ENCODE measurements at regions not wholly inside any gene's neighbourhood (a gene's known extent, or its start where the extent isn't known, plus 50 kb on each side); places are given as distances from the start of the nearest gene placed in this dataset.

GRCh38 chr21:35357041-35357780 is 308.1 kb upstream of the RUNX1 start:
- TF ChIP-seq CTCF (IDR thresholded peaks at IDR 0.05) (no peak), POLR2AphosphoS5 (IDR thresholded peaks at IDR 0.05) (no peak), EP300 (IDR thresholded peaks at IDR 0.05) (no peak), POLR2A (IDR thresholded peaks at IDR 0.05) (no peak)

GRCh38 chr21:35354078-35354477 is 305.0 kb upstream of the RUNX1 start:
- Histone ChIP-seq H3K4me3 (no peak overlapping the region), H3K4me1 (no peaks in the 10 kb centered on the region), H3K27ac (no peak overlapping the region), H3K27me3 (no peaks in the 10 kb centered on the region), H3K36me3 (no peaks in the 10 kb centered on the region), H3K9me3 (no peaks in the 10 kb centered on the region)
- WGBS, 2 donors, result 78 to 82% methylated on average over 2 of the region's 2 CpGs
- DNase-seq (no peak), ATAC-seq (ENCODE audit: low FRiP score in 2 of 2) (no peak)
- TF ChIP-seq POLR2A (IDR thresholded peaks at IDR 0.05) (no peak), CTCF (IDR thresholded peaks at IDR 0.05) (no peak), POLR2AphosphoS5 (IDR thresholded peaks at IDR 0.05) (no peak), EP300 (IDR thresholded peaks at IDR 0.05) (no peak)

More at GRCh38 chr21:35357041-35357780, 308.1 kb upstream of the RUNX1 start:
- Histone ChIP-seq H3K9me3 (no peaks in the 10 kb centered on the region), H3K4me1 (no peaks in the 10 kb centered on the region), H3K27ac (no peak overlapping the region), H3K4me3 (no peak overlapping the region), H3K36me3 (no peaks in the 10 kb centered on the region), H3K27me3 (no peaks in the 10 kb centered on the region)
- ATAC-seq (ENCODE audit: low FRiP score in 2 of 2), result no peak
- 78 to 81% methylated on average over 3 of the region's 3 CpGs for WGBS, 2 donors
- no peak for DNase-seq

GRCh38 chr21:35352793-35353192 is 303.7 kb upstream of the RUNX1 start:
- TF ChIP-seq EP300 (IDR thresholded peaks at IDR 0.05), result no peak
- TF ChIP-seq CTCF (IDR thresholded peaks at IDR 0.05), result no peak
- TF ChIP-seq POLR2AphosphoS5 (IDR thresholded peaks at IDR 0.05), result no peak
- no peak for TF ChIP-seq POLR2A (IDR thresholded peaks at IDR 0.05)
- WGBS, 2 donors, result 54 to 65% methylated on average over 7 of the region's 7 CpGs
- no peak overlapping the region for H3K4me3 ChIP-seq
- ATAC-seq (ENCODE audit: low FRiP score in 2 of 2), result peak in 1 of 2 donors; percentile 58
- H3K27ac ChIP-seq, result no peak overlapping the region
- no peaks in the 10 kb centered on the region for H3K9me3 ChIP-seq
- no peaks in the 10 kb centered on the region for H3K27me3 ChIP-seq
- no peak for DNase-seq
- no peaks in the 10 kb centered on the region for H3K36me3 ChIP-seq
- H3K4me1 ChIP-seq, result no peaks in the 10 kb centered on the region

- Histone ChIP-seq H3K9me3 (no peaks in the 10 kb centered on the region), H3K27ac (no peak overlapping the region), H3K4me1 (no peaks in the 10 kb centered on the region), H3K4me3 (no peak overlapping the region), H3K27me3 (no peaks in the 10 kb centered on the region), H3K36me3 (no peaks in the 10 kb centered on the region)
- WGBS, 2 donors, result 81 to 83% methylated on average over 4 of the region's 4 CpGs
- TF ChIP-seq POLR2AphosphoS5 (IDR thresholded peaks at IDR 0.05) (no peak), POLR2A (IDR thresholded peaks at IDR 0.05) (no peak), EP300 (IDR thresholded peaks at IDR 0.05) (no peak), CTCF (IDR thresholded peaks at IDR 0.05) (no peak)
- peak in 1 of 2 donors; percentile 89 for ATAC-seq (ENCODE audit: low FRiP score in 2 of 2)
- no peak for DNase-seq
These were observed 303.1 kb upstream of the RUNX1 start for GRCh38 chr21:35352066-35352770.

Measured in upper lobe of left lung (tissue), 6 donors.